C4-2B (cell line): ENCODE measurements at regions not wholly inside any gene's neighbourhood (a gene's known extent, or its start where the extent isn't known, plus 50 kb on each side); places are given as distances from the start of the nearest gene placed in this dataset.

Experiments
- CTCF ChIP-seq: fragments of 450-650 bp; conservative IDR thresholded peaks from 2 replicates; pipeline ENCODE4 v1.5.1; 2017; ENCODE audit warnings: mild to moderate bottlenecking
- ZFX ChIP-seq: fragments of 450-650 bp; IDR thresholded peaks from 2 replicates; pipeline ENCODE4 v1.6.1; 2017

GRCh38 chrX:131741103-131741581, 197.3 kb downstream of the OR13H1 start:
- TF ChIP-seq CTCF (no peak), ZFX (no peak)
